Right lobe of liver (tissue), 6 donors: ENCODE measurements at regions not wholly inside any gene's neighbourhood (a gene's known extent, or its start where the extent isn't known, plus 50 kb on each side); places are given as distances from the start of the nearest gene placed in this dataset.

Source experiments
- ATAC-seq, 4 donors: fragments of 200-7000 bp; cut with Tn5 transposase; one replicate each; pipeline ENCODE4 v1.9.1; 2020; ENCODE audit warnings: mild to moderate bottlenecking in 4 of 4, moderate library complexity in 4 of 4
- DNase-seq, 3 donors: peaks; one replicate each; pipeline ENCODE4 v3.0.0-alpha.2; 2020
- H3K27ac ChIP-seq, 3 donors: fragments of 200-600 bp; one replicate each; pipeline ENCODE4 v1.8.0; 2022
- H3K27me3 ChIP-seq, 2 donors: fragments of 200-600 bp; one replicate each; pipeline ENCODE4 v1.8.0; 2022
- H3K36me3 ChIP-seq, 4 donors: fragments of 200-600 bp; sonication (generic) in 1 of 4; one replicate each; pipeline versions ENCODE4 v1.5.1 to v1.8.0; 2017 to 2022; ENCODE audit warnings: control low read depth in 1 of 4
- H3K4me1 ChIP-seq, 4 donors: fragments of 200-600 bp; sonication (generic) in 1 of 4; one replicate each; pipeline versions ENCODE4 v1.5.1 to v1.8.0; 2017 to 2022; ENCODE audit warnings: control low read depth in 1 of 4
- H3K4me3 ChIP-seq, 3 donors: fragments of 200-600 bp; one replicate each; pipeline ENCODE4 v1.8.0; 2022
- H3K9me3 ChIP-seq, 4 donors: fragments of 200-600 bp; sonication (generic) in 1 of 4; one replicate each; pipeline versions ENCODE4 v1.5.1 to v1.8.0; 2017 to 2022; ENCODE audit warnings: control low read depth in 1 of 4
- POLR2A ChIP-seq: fragments of 450-650 bp; IDR thresholded peaks from one replicate; pipeline ENCODE4 v1.6.1; 2017; ENCODE audit warnings: antibody characterized with exemption, mild to moderate bottlenecking
- WGBS: methylation state at CpG from one replicate; pipeline ENCODE4 v1.1.6; 2018; ENCODE audit warnings: low coverage, low lambda C conversion rate; ENCODE audit not compliant: insufficient coverage; ENCODE audit errors: missing lambda C conversion rate; 5-methylcytosine and 5-hydroxymethylcytosine counted together
- intact Hi-C, 2 donors: fragments of 100-400 bp; cut with DNase I; formaldehyde crosslinking; loops; one replicate each; pipeline versions ENCODE4 v1.11.2 to v1.14.1; 2022
- TF ChIP-seq, protein P1 (sequence below), 4 donors: fragments of 200-600 bp in 3 of 4; fragments of 450-650 bp in 1 of 4; IDR thresholded peaks; one replicate each; pipeline versions ENCODE4 v1.5.1 to v1.8.0; 2016 to 2022; ENCODE audit warnings: antibody characterized with exemption in 4 of 4, mild to moderate bottlenecking in 2 of 4
- donor health status: DM: no; HTN: yes; CAD: no.
- donor health status: DM: no; HTN: no; CAD: no.
- donor health status: DM: no; HTN: no; CAD: no.
- donor health status: DM: no; HTN: yes; CAD: no.
- donor health status: DM: no; HTN: yes; CAD: no.

- Histone ChIP-seq H3K27ac (no peak overlapping the region), H3K4me1 (no peaks in the 10 kb centered on the region), H3K9me3 (no peaks in the 10 kb centered on the region), H3K4me3 (no peak overlapping the region), H3K36me3 (no peaks in the 10 kb centered on the region), H3K27me3 (no peaks in the 10 kb centered on the region)
- TF ChIP-seq, protein P1, sequence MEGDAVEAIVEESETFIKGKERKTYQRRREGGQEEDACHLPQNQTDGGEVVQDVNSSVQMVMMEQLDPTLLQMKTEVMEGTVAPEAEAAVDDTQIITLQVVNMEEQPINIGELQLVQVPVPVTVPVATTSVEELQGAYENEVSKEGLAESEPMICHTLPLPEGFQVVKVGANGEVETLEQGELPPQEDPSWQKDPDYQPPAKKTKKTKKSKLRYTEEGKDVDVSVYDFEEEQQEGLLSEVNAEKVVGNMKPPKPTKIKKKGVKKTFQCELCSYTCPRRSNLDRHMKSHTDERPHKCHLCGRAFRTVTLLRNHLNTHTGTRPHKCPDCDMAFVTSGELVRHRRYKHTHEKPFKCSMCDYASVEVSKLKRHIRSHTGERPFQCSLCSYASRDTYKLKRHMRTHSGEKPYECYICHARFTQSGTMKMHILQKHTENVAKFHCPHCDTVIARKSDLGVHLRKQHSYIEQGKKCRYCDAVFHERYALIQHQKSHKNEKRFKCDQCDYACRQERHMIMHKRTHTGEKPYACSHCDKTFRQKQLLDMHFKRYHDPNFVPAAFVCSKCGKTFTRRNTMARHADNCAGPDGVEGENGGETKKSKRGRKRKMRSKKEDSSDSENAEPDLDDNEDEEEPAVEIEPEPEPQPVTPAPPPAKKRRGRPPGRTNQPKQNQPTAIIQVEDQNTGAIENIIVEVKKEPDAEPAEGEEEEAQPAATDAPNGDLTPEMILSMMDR (IDR thresholded peaks at IDR 0.05) = no peak
- no peak for TF ChIP-seq POLR2A
- no peak for DNase-seq
- intact Hi-C loops = no loop called here
- no peak for ATAC-seq
- 63% methylated on average over 6 of the region's 6 CpGs for WGBS
These were observed 656.9 kb downstream of the TSN start for GRCh38 chr2:122412360-122412759.

DNA sequence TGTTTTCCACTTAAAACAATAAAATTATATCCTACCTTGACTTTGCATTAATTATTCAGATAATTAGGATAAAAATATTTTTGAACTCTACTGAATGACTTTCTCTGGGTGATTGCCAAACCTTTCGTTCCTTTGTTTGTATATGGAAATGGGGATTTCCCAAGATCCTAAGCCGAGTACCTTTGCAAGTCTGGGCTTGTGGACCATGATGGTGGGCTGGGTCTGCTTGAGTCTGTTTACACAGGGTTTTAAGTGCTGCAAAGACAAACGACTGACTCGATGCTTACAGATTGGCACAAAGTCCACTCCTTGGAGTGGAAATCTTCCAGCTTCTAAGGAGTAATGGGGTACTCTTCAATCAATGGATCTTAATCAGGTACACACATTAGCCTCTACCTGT is 659.5 kb downstream of the TSN start:
- intact Hi-C loops = no loop called here
- 22% methylated on average over 4 of the region's 4 CpGs for WGBS
- no peaks in the 10 kb centered on the region for H3K27me3 ChIP-seq
- ATAC-seq (no peak), DNase-seq (no peak)
- H3K4me3 ChIP-seq = no peak overlapping the region
- no peaks in the 10 kb centered on the region for H3K9me3 ChIP-seq
- no peaks in the 10 kb centered on the region for H3K4me1 ChIP-seq
- TF ChIP-seq, protein P1 (IDR thresholded peaks at IDR 0.05) = no peak
- no peak for TF ChIP-seq POLR2A
- no peak overlapping the region for H3K27ac ChIP-seq
- no peaks in the 10 kb centered on the region for H3K36me3 ChIP-seq

GRCh38 chr2:122417114-122417513 is 661.7 kb downstream of the TSN start:
- Histone ChIP-seq H3K27me3 (no peaks in the 10 kb centered on the region), H3K4me1 (no peaks in the 10 kb centered on the region), H3K4me3 (no peak overlapping the region), H3K27ac (no peak overlapping the region), H3K9me3 (no peaks in the 10 kb centered on the region), H3K36me3 (no peaks in the 10 kb centered on the region)
- TF ChIP-seq POLR2A = no peak
- TF ChIP-seq, protein P1 (IDR thresholded peaks at IDR 0.05) = no peak
- ATAC-seq = no peak
- intact Hi-C loops = no loop called here
- WGBS = 59% methylated on average over 1 of the region's 1 CpG
- no peak for DNase-seq

DNA sequence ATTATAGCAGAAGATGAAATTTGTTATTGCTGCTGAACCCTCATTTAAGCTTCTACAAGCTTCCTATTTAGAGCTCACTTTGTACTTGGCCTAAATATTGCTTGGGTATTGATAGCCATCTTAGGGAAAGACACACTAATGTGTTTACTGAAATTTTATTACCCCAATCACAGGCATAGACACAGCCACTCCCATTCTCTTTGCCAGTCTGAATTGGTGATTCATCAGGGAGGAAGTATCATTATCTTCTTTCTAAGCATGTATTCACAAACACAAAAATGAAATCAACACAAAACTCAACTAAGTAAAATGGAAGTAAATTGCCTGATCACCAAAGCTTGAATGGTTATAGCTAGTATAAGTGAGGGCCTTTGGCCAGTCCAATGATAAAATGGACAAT is 666.3 kb downstream of the TSN start:
- H3K9me3 ChIP-seq = no peaks in the 10 kb centered on the region
- no peak for ATAC-seq
- DNase-seq = no peak
- no peaks in the 10 kb centered on the region for H3K36me3 ChIP-seq
- TF ChIP-seq, protein P1 (IDR thresholded peaks at IDR 0.05) = no peak
- no peak for TF ChIP-seq POLR2A
- H3K27me3 ChIP-seq = no peaks in the 10 kb centered on the region
- no peak overlapping the region for H3K4me3 ChIP-seq
- intact Hi-C loops = no loop called here
- no peaks in the 10 kb centered on the region for H3K4me1 ChIP-seq
- no peak overlapping the region for H3K27ac ChIP-seq

DNA sequence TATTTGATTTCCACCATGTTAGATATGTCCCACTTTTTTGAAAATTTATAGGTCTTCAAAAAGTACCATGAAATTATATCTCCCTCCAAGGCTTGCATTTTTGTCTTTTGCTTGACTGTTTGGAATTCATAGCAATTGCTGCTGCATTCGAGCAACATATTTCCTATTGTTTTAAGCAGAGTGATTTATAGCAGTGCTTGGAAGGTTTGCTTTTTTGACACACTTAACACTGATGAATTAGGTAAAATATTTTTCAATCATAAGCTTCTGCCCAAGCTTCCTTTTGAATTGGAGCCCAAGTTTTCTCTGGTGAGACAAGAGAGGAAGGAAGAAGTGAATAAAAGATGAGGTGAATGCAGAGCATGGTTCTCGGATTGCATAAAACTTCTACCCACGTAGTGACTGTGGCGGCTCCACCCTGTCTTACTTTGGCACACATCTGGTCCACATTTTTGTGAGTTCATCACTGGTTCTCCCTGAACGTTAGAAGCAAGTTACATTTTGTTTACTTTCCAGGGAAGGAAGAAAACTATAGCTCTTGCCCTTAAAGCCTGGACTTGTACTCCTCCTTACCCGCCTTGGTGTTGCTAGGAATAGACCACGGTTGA is 667.0 kb downstream of the TSN start:
- TF ChIP-seq, protein P1 (IDR thresholded peaks at IDR 0.05) = no peak
- no peak for TF ChIP-seq POLR2A
- intact Hi-C loops = no loop called here

More for the DNA sequence above, 667.0 kb downstream of the TSN start:
- no peak overlapping the region for H3K4me3 ChIP-seq
- H3K4me1 ChIP-seq = no peaks in the 10 kb centered on the region
- WGBS = 63% methylated on average over 7 of the region's 7 CpGs
- H3K36me3 ChIP-seq = no peaks in the 10 kb centered on the region
- H3K27ac ChIP-seq = no peak overlapping the region
- no peaks in the 10 kb centered on the region for H3K27me3 ChIP-seq
- ATAC-seq (no peak), DNase-seq (no peak)
- no peaks in the 10 kb centered on the region for H3K9me3 ChIP-seq
